Lower lobe of right lung (tissue), 2 donors: ENCODE measurements at regions not wholly inside any gene's neighbourhood (a gene's known extent, or its start where the extent isn't known, plus 50 kb on each side); places are given as distances from the start of the nearest gene placed in this dataset.

Source experiments
- ATAC-seq, 2 donors: fragments of 200-7000 bp; cut with Tn5 transposase; one replicate each; pipeline ENCODE4 v1.9.1; 2020 to 2022; ENCODE audit warnings: mild to moderate bottlenecking in 2 of 2, moderate library complexity in 2 of 2
- DNase-seq: peaks from one replicate; pipeline ENCODE4 v3.0.0-alpha.2; 2020
- H3K27ac ChIP-seq: fragments of 200-600 bp; one replicate; pipeline ENCODE4 v1.8.0; 2022
- H3K27me3 ChIP-seq: fragments of 200-600 bp; one replicate; pipeline ENCODE4 v1.8.0; 2022; ENCODE audit warnings: low read depth
- H3K36me3 ChIP-seq: fragments of 200-600 bp; one replicate; pipeline ENCODE4 v1.8.0; 2022; ENCODE audit warnings: mild to moderate bottlenecking
- H3K4me1 ChIP-seq: fragments of 200-600 bp; one replicate; pipeline ENCODE4 v1.8.0; 2022
- H3K4me3 ChIP-seq: fragments of 200-600 bp; one replicate; pipeline ENCODE4 v1.8.0; 2022; ENCODE audit warnings: mild to moderate bottlenecking
- H3K9me3 ChIP-seq: fragments of 200-600 bp; one replicate; pipeline ENCODE4 v1.8.0; 2022
- CTCF ChIP-seq: fragments of 200-600 bp; IDR thresholded peaks from one replicate; pipeline ENCODE4 v1.8.0; 2022; ENCODE audit warnings: antibody characterized with exemption, mild to moderate bottlenecking
- intact Hi-C: fragments of 100-400 bp; cut with DNase I; formaldehyde crosslinking; loops from one replicate; pipeline ENCODE4 v1.11.0; 2022
- donor health status: DM: no; HTN: yes; CAD: no; lungs with severe emphysema.

GRCh38 chr10:124302951-124303505 is 115.7 kb downstream of the OAT start:
- Histone ChIP-seq H3K4me1 (no peaks in the 10 kb centered on the region), H3K9me3 (peaks cover 4% of the 10 kb centered on the region), H3K27ac (no peak overlapping the region), H3K27me3 (no peaks in the 10 kb centered on the region), H3K36me3 (no peaks in the 10 kb centered on the region), H3K4me3 (no peak overlapping the region)
- DNase-seq (no peak), ATAC-seq (no peak)
- TF ChIP-seq CTCF = no peak
- intact Hi-C loops = no loop called here

GRCh38 chr10:124301736-124302135 is 117.0 kb downstream of the OAT start:
- H3K4me1 ChIP-seq = no peaks in the 10 kb centered on the region
- no peaks in the 10 kb centered on the region for H3K27me3 ChIP-seq
- TF ChIP-seq CTCF = no peak
- H3K36me3 ChIP-seq = no peaks in the 10 kb centered on the region
- H3K9me3 ChIP-seq = peaks cover 4% of the 10 kb centered on the region
- ATAC-seq = no peak
- intact Hi-C loops = no loop called here
- no peak for DNase-seq
- no peak overlapping the region for H3K4me3 ChIP-seq
- no peak overlapping the region for H3K27ac ChIP-seq

GRCh38 chr10:124300735-124301134 is 118.0 kb downstream of the OAT start:
- H3K36me3 ChIP-seq = no peaks in the 10 kb centered on the region
- DNase-seq (no peak), ATAC-seq (no peak)
- H3K4me1 ChIP-seq = no peaks in the 10 kb centered on the region
- no peaks in the 10 kb centered on the region for H3K27me3 ChIP-seq
- intact Hi-C loops = no loop called here
- peaks cover 4% of the 10 kb centered on the region for H3K9me3 ChIP-seq
- no peak overlapping the region for H3K4me3 ChIP-seq
- no peak for TF ChIP-seq CTCF
- H3K27ac ChIP-seq = no peak overlapping the region

GRCh38 chr10:124300224-124300623 is 118.5 kb downstream of the OAT start:
- no peak for DNase-seq
- TF ChIP-seq CTCF = no peak
- H3K9me3 ChIP-seq = peaks cover 4% of the 10 kb centered on the region
- H3K4me3 ChIP-seq = no peak overlapping the region
- H3K27me3 ChIP-seq = no peaks in the 10 kb centered on the region
- H3K4me1 ChIP-seq = no peaks in the 10 kb centered on the region
- intact Hi-C loops = no loop called here
- no peaks in the 10 kb centered on the region for H3K36me3 ChIP-seq
- H3K27ac ChIP-seq = no peak overlapping the region
- ATAC-seq = no peak

GRCh38 chr10:124299696-124300095 is 119.0 kb downstream of the OAT start:
- no peaks in the 10 kb centered on the region for H3K36me3 ChIP-seq
- intact Hi-C loops = no loop called here
- H3K27me3 ChIP-seq = no peaks in the 10 kb centered on the region
- peaks cover 4% of the 10 kb centered on the region for H3K9me3 ChIP-seq
- H3K4me1 ChIP-seq = no peaks in the 10 kb centered on the region
- DNase-seq = no peak
- TF ChIP-seq CTCF = no peak
- ATAC-seq = no peak
- no peak overlapping the region for H3K4me3 ChIP-seq
- H3K27ac ChIP-seq = no peak overlapping the region

- H3K4me3 ChIP-seq = no peak overlapping the region
- H3K27me3 ChIP-seq = no peaks in the 10 kb centered on the region
- peaks cover 4% of the 10 kb centered on the region for H3K9me3 ChIP-seq
- no peaks in the 10 kb centered on the region for H3K4me1 ChIP-seq
- TF ChIP-seq CTCF = no peak
- no peak for ATAC-seq
- intact Hi-C loops = no loop called here
- DNase-seq = no peak
- H3K27ac ChIP-seq = no peak overlapping the region
- no peaks in the 10 kb centered on the region for H3K36me3 ChIP-seq
Observed at GRCh38 chr10:124298891-124299290, 119.8 kb downstream of the OAT start.
